ENCODE measurements at regions not wholly inside any gene's neighbourhood (a gene's known extent, or its start where the extent isn't known, plus 50 kb on each side); places are given as distances from the start of the nearest gene placed in this dataset.

DNA sequence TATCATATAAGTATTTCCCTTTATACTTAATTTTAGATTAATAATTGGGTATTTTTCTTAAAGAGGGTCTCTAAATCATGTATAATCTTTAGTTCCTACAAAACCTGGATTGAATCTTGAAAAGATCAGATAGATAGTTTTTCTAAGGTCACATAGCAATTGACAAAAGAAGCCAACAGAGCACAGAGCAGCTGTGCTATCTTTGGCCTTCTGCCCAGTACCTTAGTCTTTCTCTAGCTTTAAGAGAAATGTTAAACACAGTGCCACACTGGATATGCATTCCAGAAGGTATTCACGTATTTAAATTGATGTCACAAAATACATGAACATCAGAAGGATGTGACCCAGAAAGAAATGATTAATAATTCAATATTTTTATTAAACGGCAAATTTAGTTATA lies 86.8 kb downstream of the C21orf91 start:
- H3K9me3 ChIP-seq (replicated peaks; ENCODE audit: insufficient read depth, low read length): no peaks in the 10 kb centered on the region
- no peaks in the 10 kb centered on the region for H4K20me1 ChIP-seq (ENCODE audit: insufficient read depth, low read length)
- H3F3A ChIP-seq (ENCODE audit: insufficient read depth, low read length): no peaks in the 10 kb centered on the region; the same call in 1 of the 2 replicates
- H3K79me2 ChIP-seq (ENCODE audit: low read length): no peaks in the 10 kb centered on the region
- H3K4me2 ChIP-seq (ENCODE audit: low read depth, low read length): no peak overlapping the region
- TF ChIP-seq EZH2 (optimal IDR thresholded peaks at IDR 0.05; ENCODE audit: low read depth, low read length): no peak
- TF ChIP-seq EZH2phosphoT487 (IDR thresholded peaks at IDR 0.05; ENCODE audit: low read length): no peak
- TF ChIP-seq, protein P1, sequence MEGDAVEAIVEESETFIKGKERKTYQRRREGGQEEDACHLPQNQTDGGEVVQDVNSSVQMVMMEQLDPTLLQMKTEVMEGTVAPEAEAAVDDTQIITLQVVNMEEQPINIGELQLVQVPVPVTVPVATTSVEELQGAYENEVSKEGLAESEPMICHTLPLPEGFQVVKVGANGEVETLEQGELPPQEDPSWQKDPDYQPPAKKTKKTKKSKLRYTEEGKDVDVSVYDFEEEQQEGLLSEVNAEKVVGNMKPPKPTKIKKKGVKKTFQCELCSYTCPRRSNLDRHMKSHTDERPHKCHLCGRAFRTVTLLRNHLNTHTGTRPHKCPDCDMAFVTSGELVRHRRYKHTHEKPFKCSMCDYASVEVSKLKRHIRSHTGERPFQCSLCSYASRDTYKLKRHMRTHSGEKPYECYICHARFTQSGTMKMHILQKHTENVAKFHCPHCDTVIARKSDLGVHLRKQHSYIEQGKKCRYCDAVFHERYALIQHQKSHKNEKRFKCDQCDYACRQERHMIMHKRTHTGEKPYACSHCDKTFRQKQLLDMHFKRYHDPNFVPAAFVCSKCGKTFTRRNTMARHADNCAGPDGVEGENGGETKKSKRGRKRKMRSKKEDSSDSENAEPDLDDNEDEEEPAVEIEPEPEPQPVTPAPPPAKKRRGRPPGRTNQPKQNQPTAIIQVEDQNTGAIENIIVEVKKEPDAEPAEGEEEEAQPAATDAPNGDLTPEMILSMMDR (IDR thresholded peaks at IDR 0.05; ENCODE audit: low read length): no peak
- no peak for DNase-seq
- H3K36me3 ChIP-seq (replicated peaks; ENCODE audit: insufficient read depth, low read length): no peaks in the 10 kb centered on the region
- H3K27me3 ChIP-seq (replicated peaks; ENCODE audit: insufficient read depth, low read length): no peaks in the 10 kb centered on the region
- no peak overlapping the region for H3K27ac ChIP-seq (ENCODE audit: low read length)
- no peak overlapping the region for H3K4me3 ChIP-seq (ENCODE audit: low read length)
- H3K4me1 ChIP-seq (ENCODE audit: low read length): peaks cover 5% of the 10 kb centered on the region; the same call in 1 of the 2 replicates
- H2AFZ ChIP-seq (ENCODE audit: low read length): no peak overlapping the region
- no peak overlapping the region for H3K9ac ChIP-seq (ENCODE audit: low read length)
- H3K9me2 ChIP-seq (replicated peaks; ENCODE audit: insufficient read depth, low read length): no peaks in the 10 kb centered on the region

DNA sequence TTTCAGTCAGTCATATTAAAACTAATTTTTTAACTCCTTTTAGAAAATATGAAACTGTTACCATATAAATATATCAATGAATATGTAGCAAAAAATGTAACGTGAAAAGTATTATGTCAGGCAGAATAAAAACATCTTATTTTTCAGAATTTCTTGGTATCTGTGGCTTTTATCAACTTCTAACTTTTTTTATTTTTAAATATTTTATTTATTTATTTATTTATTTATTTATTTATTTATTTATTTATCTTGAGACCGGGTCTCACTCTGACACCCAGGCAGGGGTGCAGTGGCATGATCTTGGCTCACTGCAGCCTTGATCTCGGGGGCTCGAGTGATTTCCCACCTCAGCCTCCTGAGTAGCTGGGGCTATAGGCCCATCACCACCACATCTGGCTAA lies 87.6 kb downstream of the C21orf91 start:
- H3K36me3 ChIP-seq (replicated peaks; ENCODE audit: insufficient read depth, low read length): no peaks in the 10 kb centered on the region
- no peaks in the 10 kb centered on the region for H3K9me2 ChIP-seq (replicated peaks; ENCODE audit: insufficient read depth, low read length)
- no peaks in the 10 kb centered on the region for H3K9me3 ChIP-seq (replicated peaks; ENCODE audit: insufficient read depth, low read length)
- no peak for DNase-seq
- H3K27ac ChIP-seq (ENCODE audit: low read length): no peak overlapping the region
- TF ChIP-seq EZH2 (optimal IDR thresholded peaks at IDR 0.05; ENCODE audit: low read depth, low read length) (no peak), EZH2phosphoT487 (IDR thresholded peaks at IDR 0.05; ENCODE audit: low read length) (no peak)
- TF ChIP-seq, protein P1 (IDR thresholded peaks at IDR 0.05; ENCODE audit: low read length): no peak
- no peaks in the 10 kb centered on the region for H4K20me1 ChIP-seq (ENCODE audit: insufficient read depth, low read length)
- H3K9ac ChIP-seq (ENCODE audit: low read length): no peak overlapping the region
- H3K79me2 ChIP-seq (ENCODE audit: low read length): no peaks in the 10 kb centered on the region
- no peak overlapping the region for H3K4me3 ChIP-seq (ENCODE audit: low read length)
- H2AFZ ChIP-seq (ENCODE audit: low read length): no peak overlapping the region
- peaks cover 5% of the 10 kb centered on the region; the same call in 1 of the 2 replicates for H3K4me1 ChIP-seq (ENCODE audit: low read length)
- H3K27me3 ChIP-seq (replicated peaks; ENCODE audit: insufficient read depth, low read length): no peaks in the 10 kb centered on the region
- H3F3A ChIP-seq (ENCODE audit: insufficient read depth, low read length): no peaks in the 10 kb centered on the region; the same call in 1 of the 2 replicates
- H3K4me2 ChIP-seq (ENCODE audit: low read depth, low read length): no peak overlapping the region

DNA sequence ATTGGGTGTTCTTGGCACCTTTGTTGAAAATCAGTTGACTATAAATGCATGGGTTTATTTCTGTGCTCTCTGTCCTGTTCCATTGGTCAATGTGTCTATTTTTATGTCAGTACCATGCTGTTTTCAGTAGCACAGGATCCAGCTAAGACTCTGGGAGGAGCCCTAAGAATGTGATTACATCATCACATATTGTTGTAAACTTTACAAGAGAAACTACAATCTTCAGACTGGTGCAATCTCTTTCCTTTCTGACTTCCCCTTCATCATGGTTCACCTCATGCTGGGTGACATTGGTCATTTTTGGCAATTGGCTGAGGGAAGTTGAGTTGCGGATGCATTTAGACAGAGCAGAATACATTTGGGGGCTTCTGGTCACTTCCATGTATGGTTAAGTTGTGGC lies 88.4 kb downstream of the C21orf91 start:
- Histone ChIP-seq H3K9me3 (replicated peaks; ENCODE audit: insufficient read depth, low read length) (no peaks in the 10 kb centered on the region), H3K9ac (ENCODE audit: low read length) (no peak overlapping the region), H3K4me1 (ENCODE audit: low read length) (peaks cover 5% of the 10 kb centered on the region; the same call in 1 of the 2 replicates), H3K27me3 (replicated peaks; ENCODE audit: insufficient read depth, low read length) (no peaks in the 10 kb centered on the region), H3K27ac (ENCODE audit: low read length) (no peak overlapping the region), H3K36me3 (replicated peaks; ENCODE audit: insufficient read depth, low read length) (no peaks in the 10 kb centered on the region), H2AFZ (ENCODE audit: low read length) (0 out of 2 replicates have a peak overlapping the region, but pooled peaks have one; percentile 22), H3K4me2 (ENCODE audit: low read depth, low read length) (no peak overlapping the region), H3K79me2 (ENCODE audit: low read length) (no peaks in the 10 kb centered on the region), H4K20me1 (ENCODE audit: insufficient read depth, low read length) (no peaks in the 10 kb centered on the region), H3F3A (ENCODE audit: insufficient read depth, low read length) (no peaks in the 10 kb centered on the region; the same call in 1 of the 2 replicates), H3K4me3 (ENCODE audit: low read length) (no peak overlapping the region), H3K9me2 (replicated peaks; ENCODE audit: insufficient read depth, low read length) (no peaks in the 10 kb centered on the region)
- DNase-seq: no peak
- no peak for TF ChIP-seq EZH2phosphoT487 (IDR thresholded peaks at IDR 0.05; ENCODE audit: low read length)
- no peak for TF ChIP-seq EZH2 (optimal IDR thresholded peaks at IDR 0.05; ENCODE audit: low read depth, low read length)
- TF ChIP-seq, protein P1 (IDR thresholded peaks at IDR 0.05; ENCODE audit: low read length): no peak
